NCI-H82 treated with DMSO at 0.1 percent for 48 hours (cell line): ENCODE measurements at regions not wholly inside any gene's neighbourhood (a gene's known extent, or its start where the extent isn't known, plus 50 kb on each side); places are given as distances from the start of the nearest gene placed in this dataset.
A peak's percentile ranks its signal among the peaks of the same experiment; 100 is the strongest.
"Not testable (repeated sequence)": the region's sequence is repeated elsewhere in the genome, so short reads cannot be mapped to it uniquely, and the experiment has no call there.

Experiments used
- DNase-seq: peaks from one replicate; lab custom pipeline; 2025; ENCODE audit not compliant: unreplicated experiment; lab: John Stamatoyannopoulos, UW

- DNase-seq, result no peak
Measured at GRCh38 chr7:12002428-12002827, 170.4 kb upstream of the THSD7A start.

GRCh38 chr7:12004581-12004980 lies 172.6 kb upstream of the THSD7A start:
- DNase-seq, result no peak

- DNase-seq, result no peak
Measured at GRCh38 chr7:12007576-12007975, 175.6 kb upstream of the THSD7A start.

GRCh38 chr7:12013983-12014382 lies 182.0 kb upstream of the THSD7A start:
- no peak for DNase-seq

- no peak for DNase-seq
Measured at GRCh38 chr7:12016439-12016838, 184.4 kb upstream of the THSD7A start.

- DNase-seq, result no peak
Measured at GRCh38 chr7:12017046-12017445, 185.0 kb upstream of the THSD7A start.

- not testable (repeated sequence) for DNase-seq
Measured at GRCh38 chr7:12022011-12022410, 189.1 kb upstream of the TMEM106B start.

GRCh38 chr7:12025246-12025645 lies 185.8 kb upstream of the TMEM106B start:
- peak; percentile 10 for DNase-seq

- no peak for DNase-seq
Measured at GRCh38 chr7:12028508-12028907, 182.6 kb upstream of the TMEM106B start.

- no peak for DNase-seq
Measured at GRCh38 chr7:12030116-12030515, 181.0 kb upstream of the TMEM106B start.

- no peak for DNase-seq
Measured at GRCh38 chr7:12031186-12031585, 179.9 kb upstream of the TMEM106B start.

GRCh38 chr7:12031638-12032037 lies 179.5 kb upstream of the TMEM106B start:
- DNase-seq, result no peak

- no peak for DNase-seq
Measured at GRCh38 chr7:12032146-12032545, 178.9 kb upstream of the TMEM106B start.

GRCh38 chr7:12043457-12043856 lies 167.6 kb upstream of the TMEM106B start:
- DNase-seq, result not testable (repeated sequence)

- DNase-seq, result no peak
Measured at GRCh38 chr7:12052211-12052610, 158.9 kb upstream of the TMEM106B start.

- DNase-seq, result no peak
Measured at GRCh38 chr7:12053561-12053960, 157.5 kb upstream of the TMEM106B start.

- no peak for DNase-seq
Measured at GRCh38 chr7:12054830-12055229, 156.3 kb upstream of the TMEM106B start.

GRCh38 chr7:12056381-12056780 lies 154.7 kb upstream of the TMEM106B start:
- DNase-seq, result no peak

- no peak for DNase-seq
Measured at GRCh38 chr7:12056977-12057376, 154.1 kb upstream of the TMEM106B start.

- no peak for DNase-seq
Measured at GRCh38 chr7:12062062-12062461, 149.0 kb upstream of the TMEM106B start.

- peak; percentile 14 for DNase-seq
Measured at GRCh38 chr7:12064586-12065127, 146.4 kb upstream of the TMEM106B start.

- DNase-seq, result no peak
Measured at GRCh38 chr7:12066004-12066403, 145.1 kb upstream of the TMEM106B start.

GRCh38 chr7:12066521-12066920 lies 144.6 kb upstream of the TMEM106B start:
- no peak for DNase-seq
